ENCODE measurements at regions not wholly inside any gene's neighbourhood (a gene's known extent, or its start where the extent isn't known, plus 50 kb on each side); places are given as distances from the start of the nearest gene placed in this dataset.
"Not testable (repeated sequence)": the region's sequence is repeated elsewhere in the genome, so short reads cannot be mapped to it uniquely, and the experiment has no call there.

- DNase-seq (ENCODE audit: low spot score), result no peak
Measured at GRCh38 chr1:199929556-199929955, 98.0 kb upstream of the NR5A2 start.

- not testable (repeated sequence) for DNase-seq (ENCODE audit: low spot score)
Measured at GRCh38 chr1:199930067-199930466, 97.4 kb upstream of the NR5A2 start.

GRCh38 chr1:199931666-199932377 lies 95.7 kb upstream of the NR5A2 start:
- no peak for DNase-seq (ENCODE audit: low spot score)

GRCh38 chr1:199932462-199932861 lies 95.0 kb upstream of the NR5A2 start:
- no peak for DNase-seq (ENCODE audit: low spot score)

GRCh38 chr1:199936441-199936840 lies 91.1 kb upstream of the NR5A2 start:
- no peak for DNase-seq (ENCODE audit: low spot score)

- no peak for DNase-seq (ENCODE audit: low spot score)
Measured at GRCh38 chr1:199937161-199937560, 90.3 kb upstream of the NR5A2 start.

- no peak for DNase-seq (ENCODE audit: low spot score)
Measured at GRCh38 chr1:199937661-199938060, 89.8 kb upstream of the NR5A2 start.

- no peak for DNase-seq (ENCODE audit: low spot score)
Measured at GRCh38 chr1:199944986-199945385, 82.5 kb upstream of the NR5A2 start.

GRCh38 chr1:199945591-199945990 lies 81.9 kb upstream of the NR5A2 start:
- DNase-seq (ENCODE audit: low spot score), result no peak

GRCh38 chr1:199946305-199947155 lies 81.0 kb upstream of the NR5A2 start:
- no peak for DNase-seq (ENCODE audit: low spot score)

- DNase-seq (ENCODE audit: low spot score), result no peak
Measured at GRCh38 chr1:199948587-199949280, 78.8 kb upstream of the NR5A2 start.

- not testable (repeated sequence) for DNase-seq (ENCODE audit: low spot score)
Measured at GRCh38 chr1:199951005-199951404, 76.5 kb upstream of the NR5A2 start.

- no peak for DNase-seq (ENCODE audit: low spot score)
Measured at GRCh38 chr1:199953651-199954050, 73.9 kb upstream of the NR5A2 start.

GRCh38 chr1:199954699-199955098 lies 72.8 kb upstream of the NR5A2 start:
- DNase-seq (ENCODE audit: low spot score), result peak; percentile 63

- DNase-seq (ENCODE audit: low spot score), result no peak
Measured at GRCh38 chr1:199955235-199955634, 72.3 kb upstream of the NR5A2 start.

- DNase-seq (ENCODE audit: low spot score), result peak; percentile 25
Measured at GRCh38 chr1:199956005-199956404, 71.5 kb upstream of the NR5A2 start.

- DNase-seq (ENCODE audit: low spot score), result no peak
Measured at GRCh38 chr1:199959033-199959774, 68.3 kb upstream of the NR5A2 start.

- no peak for DNase-seq (ENCODE audit: low spot score)
Measured at GRCh38 chr1:199959775-199960110, 67.8 kb upstream of the NR5A2 start.

- no peak for DNase-seq (ENCODE audit: low spot score)
Measured at GRCh38 chr1:199970125-199970524, 57.4 kb upstream of the NR5A2 start.

- DNase-seq (ENCODE audit: low spot score), result no peak
Measured at GRCh38 chr1:199976496-199977144, 50.9 kb upstream of the NR5A2 start.

Measured in HuH-7.5 (cell line).